MG63 (cell line): ENCODE measurements at regions not wholly inside any gene's neighbourhood (a gene's known extent, or its start where the extent isn't known, plus 50 kb on each side); places are given as distances from the start of the nearest gene placed in this dataset.
"Not testable (repeated sequence)": the region's sequence is repeated elsewhere in the genome, so short reads cannot be mapped to it uniquely, and the experiment has no call there.

Experiments
- DNase-seq: peaks from one replicate; pipeline ENCODE4 v3.0.0-alpha.2; 2020
- H3K27me3 ChIP-seq: fragments of 250-450 bp; sonication (Bioruptor Pico); 2 replicates; pipeline ENCODE4 v1.5.1; 2020; ENCODE audit warnings: mild to moderate bottlenecking, moderate library complexity
- H3K36me3 ChIP-seq: fragments of 250-450 bp; sonication (Bioruptor Pico); 2 replicates; pipeline ENCODE4 v1.5.1; 2020; ENCODE audit warnings: mild to moderate bottlenecking, moderate library complexity
- H3K4me3 ChIP-seq: fragments of 250-450 bp; sonication (Bioruptor Pico); 2 replicates; pipeline ENCODE4 v1.5.1; 2020; ENCODE audit warnings: mild to moderate bottlenecking, moderate library complexity
- H3K9me3 ChIP-seq: fragments of 250-450 bp; sonication (Bioruptor Pico); 2 replicates; pipeline ENCODE4 v1.5.1; 2020; ENCODE audit warnings: mild to moderate bottlenecking, moderate library complexity

- Histone ChIP-seq H3K9me3 (no peaks in the 10 kb centered on the region), H3K4me3 (no peak overlapping the region), H3K27me3 (no peaks in the 10 kb centered on the region), H3K36me3 (no peaks in the 10 kb centered on the region)
- no peak for DNase-seq
These were observed 365.0 kb downstream of the CCER1 start for GRCh38 chr12:90589956-90590355.

DNA sequence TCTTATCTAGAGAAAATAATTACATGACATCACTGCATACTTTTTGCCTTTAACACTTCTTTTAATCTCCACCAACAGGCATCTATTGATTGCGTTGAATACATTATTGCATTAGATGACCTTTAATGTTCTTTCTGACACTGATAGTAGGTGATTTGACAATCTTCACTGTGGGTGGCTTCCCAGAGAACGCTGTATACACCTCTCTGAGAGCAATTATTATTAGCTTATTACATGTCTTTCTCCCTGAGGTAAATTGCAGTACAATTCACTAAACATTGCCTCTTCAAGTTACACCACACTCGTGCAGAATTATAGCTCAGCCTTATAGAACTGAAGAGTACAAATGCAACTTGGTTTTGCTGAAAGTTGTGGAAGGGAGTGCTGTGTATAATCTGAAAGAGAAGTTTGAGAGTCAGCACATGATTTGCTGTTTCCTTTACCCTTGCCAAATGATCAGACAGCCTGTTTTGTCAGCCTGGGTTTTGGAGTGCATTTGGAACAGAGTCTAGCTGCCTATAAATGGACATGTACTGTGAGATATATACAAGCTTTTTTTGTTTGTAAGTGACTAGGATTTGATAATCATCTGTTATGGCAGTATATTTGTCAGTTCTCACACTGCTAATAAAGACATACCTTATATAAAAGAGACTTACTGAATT is 369.2 kb downstream of the CCER1 start:
- no peak for DNase-seq
- H3K9me3 ChIP-seq: no peaks in the 10 kb centered on the region
- H3K27me3 ChIP-seq: no peaks in the 10 kb centered on the region
- no peaks in the 10 kb centered on the region for H3K36me3 ChIP-seq
- no peak overlapping the region for H3K4me3 ChIP-seq

DNA sequence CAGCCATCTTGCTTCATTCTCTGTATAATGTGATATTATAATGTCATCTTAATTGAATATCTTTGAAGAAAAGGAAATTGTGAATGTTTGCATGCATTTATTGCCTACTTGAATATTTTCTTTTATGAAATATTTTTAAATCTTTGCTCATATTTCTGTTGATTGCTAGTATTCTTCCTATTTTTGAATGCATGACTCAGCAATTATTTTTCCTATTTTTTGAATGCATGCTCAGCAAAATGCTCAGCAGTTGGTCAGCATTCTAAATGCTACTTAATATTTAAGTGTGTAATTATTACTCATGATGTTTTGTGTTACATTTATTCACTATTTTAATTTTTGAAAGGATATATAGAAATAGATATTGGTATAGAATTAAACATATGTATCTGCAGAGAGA is 378.3 kb downstream of the CCER1 start:
- Histone ChIP-seq H3K4me3 (no peak overlapping the region), H3K9me3 (no peaks in the 10 kb centered on the region), H3K27me3 (no peaks in the 10 kb centered on the region), H3K36me3 (no peaks in the 10 kb centered on the region)
- no peak for DNase-seq

- DNase-seq: no peak
- no peak overlapping the region for H3K4me3 ChIP-seq
- no peaks in the 10 kb centered on the region for H3K9me3 ChIP-seq
- no peaks in the 10 kb centered on the region for H3K27me3 ChIP-seq
- H3K36me3 ChIP-seq: no peaks in the 10 kb centered on the region
These were observed 379.0 kb downstream of the CCER1 start for GRCh38 chr12:90575995-90576394.

GRCh38 chr12:90574676-90575075 is 380.3 kb downstream of the CCER1 start:
- Histone ChIP-seq H3K9me3 (no peaks in the 10 kb centered on the region; the same call in 1 of the 2 replicates), H3K4me3 (no peak overlapping the region), H3K27me3 (no peaks in the 10 kb centered on the region), H3K36me3 (no peaks in the 10 kb centered on the region)
- DNase-seq: no peak

DNA sequence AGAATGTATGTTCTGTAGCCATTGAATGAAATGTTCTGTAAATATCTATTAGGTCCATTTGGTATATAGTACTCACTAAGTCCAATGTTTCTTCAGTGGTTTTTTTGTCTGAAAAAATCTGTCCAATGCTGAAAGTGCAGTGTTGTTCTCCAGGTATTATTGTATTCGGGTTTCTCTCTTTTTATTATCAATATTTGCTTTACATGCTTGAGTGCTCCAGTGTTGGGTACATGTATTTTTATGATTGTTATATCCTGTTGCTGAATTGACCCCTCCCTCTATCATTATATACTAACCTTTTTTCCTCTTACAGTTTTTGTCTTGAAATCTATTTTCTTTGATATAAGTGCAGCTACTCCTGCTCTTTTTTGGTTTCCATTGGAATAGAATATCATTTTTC is 382.2 kb downstream of the CCER1 start:
- no peaks in the 10 kb centered on the region; the same call in 1 of the 2 replicates for H3K9me3 ChIP-seq
- H3K27me3 ChIP-seq: no peaks in the 10 kb centered on the region
- no peak for DNase-seq

DNA sequence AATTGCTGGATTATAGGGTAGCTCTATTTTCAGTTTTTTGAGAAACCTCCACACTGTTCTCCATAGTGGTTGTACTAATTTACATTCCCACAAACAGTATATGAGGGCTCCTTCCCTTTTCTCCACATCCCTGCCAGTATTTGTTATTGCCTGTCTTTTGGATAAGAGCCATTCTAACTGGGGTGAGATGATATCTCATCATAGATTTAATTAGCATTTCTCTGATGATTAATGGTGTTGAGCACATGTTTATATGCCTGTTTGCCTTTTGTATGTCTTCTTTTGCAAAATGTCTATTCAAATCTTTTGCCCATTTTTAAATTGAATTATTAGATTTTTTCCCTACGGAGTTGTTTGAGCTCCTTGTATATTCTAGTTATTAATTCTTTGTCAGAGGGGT is 385.3 kb downstream of the CCER1 start:
- DNase-seq: no peak
- Histone ChIP-seq H3K36me3 (no peaks in the 10 kb centered on the region), H3K9me3 (peaks cover 5% of the 10 kb centered on the region)

More for the DNA sequence above, 382.2 kb downstream of the CCER1 start:
- H3K4me3 ChIP-seq: no peak overlapping the region
- H3K36me3 ChIP-seq: no peaks in the 10 kb centered on the region

GRCh38 chr12:90562671-90563070 is 392.3 kb downstream of the CCER1 start:
- DNase-seq: no peak
- Histone ChIP-seq H3K27me3 (no peaks in the 10 kb centered on the region), H3K4me3 (no peak overlapping the region), H3K36me3 (no peaks in the 10 kb centered on the region), H3K9me3 (peaks cover 5% of the 10 kb centered on the region)

More for the DNA sequence above, 385.3 kb downstream of the CCER1 start:
- H3K27me3 ChIP-seq: no peaks in the 10 kb centered on the region
- no peak overlapping the region for H3K4me3 ChIP-seq

- DNase-seq: no peak
These were observed 406.4 kb downstream of the CCER1 start for GRCh38 chr12:90548595-90548994.

DNA sequence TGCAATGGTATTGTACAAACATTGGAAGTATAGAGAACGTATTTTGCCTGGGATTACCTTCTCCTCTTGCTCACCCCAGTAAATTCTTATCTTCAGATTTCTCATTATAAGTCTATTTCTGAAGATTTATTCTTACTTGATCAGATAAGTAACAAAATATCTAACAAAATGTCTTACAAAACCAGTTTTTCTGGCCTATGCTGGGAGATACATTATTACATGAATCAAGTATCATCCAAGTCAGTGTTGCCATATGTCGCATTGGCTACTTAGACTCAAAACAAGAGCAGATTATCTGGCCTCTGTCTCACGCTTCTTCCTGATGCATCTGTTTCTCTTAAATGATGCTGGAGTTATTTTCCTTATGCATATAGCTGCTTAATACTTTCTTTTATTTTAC is 408.5 kb downstream of the CCER1 start:
- no peak for DNase-seq
- no peak overlapping the region for H3K4me3 ChIP-seq
- no peaks in the 10 kb centered on the region for H3K27me3 ChIP-seq
- no peaks in the 10 kb centered on the region; the same call in 1 of the 2 replicates for H3K9me3 ChIP-seq
- no peaks in the 10 kb centered on the region for H3K36me3 ChIP-seq

More at GRCh38 chr12:90548595-90548994, 406.4 kb downstream of the CCER1 start:
- Histone ChIP-seq H3K36me3 (no peaks in the 10 kb centered on the region), H3K9me3 (no peaks in the 10 kb centered on the region; the same call in 1 of the 2 replicates), H3K27me3 (no peaks in the 10 kb centered on the region), H3K4me3 (no peak overlapping the region)

- no peaks in the 10 kb centered on the region; the same call in 1 of the 2 replicates for H3K9me3 ChIP-seq
- DNase-seq: no peak
- no peak overlapping the region for H3K4me3 ChIP-seq
- no peaks in the 10 kb centered on the region for H3K36me3 ChIP-seq
- no peaks in the 10 kb centered on the region for H3K27me3 ChIP-seq
These were observed 411.1 kb downstream of the CCER1 start for GRCh38 chr12:90543841-90544240.

DNA sequence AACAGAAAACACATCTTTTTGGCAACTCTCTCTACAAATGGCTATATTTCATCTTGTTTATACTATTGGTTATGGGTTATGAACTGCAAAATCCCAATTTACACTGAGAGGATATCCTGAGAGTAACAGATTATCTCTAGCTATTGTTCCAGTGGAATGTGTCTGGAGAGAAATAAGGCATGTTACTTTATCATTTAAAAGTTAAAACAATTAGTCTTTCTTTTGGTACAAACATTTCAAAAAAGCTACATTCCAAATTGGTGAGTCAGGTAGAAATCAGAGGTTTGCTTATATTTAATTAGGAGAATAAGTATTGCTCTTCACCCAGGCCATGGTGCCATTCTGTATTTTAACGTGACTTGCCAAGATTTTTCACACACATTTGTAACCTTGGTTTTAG is 411.6 kb downstream of the CCER1 start:
- DNase-seq: no peak
- Histone ChIP-seq H3K4me3 (no peak overlapping the region), H3K36me3 (no peaks in the 10 kb centered on the region)

GRCh38 chr12:90542852-90543251 is 412.1 kb downstream of the CCER1 start:
- not testable (repeated sequence) for H3K9me3 ChIP-seq

More for the DNA sequence above, 411.6 kb downstream of the CCER1 start:
- H3K9me3 ChIP-seq: no peaks in the 10 kb centered on the region; the same call in 1 of the 2 replicates
- H3K27me3 ChIP-seq: no peaks in the 10 kb centered on the region

GRCh38 chr12:90533828-90534227 is 421.1 kb downstream of the CCER1 start:
- H3K4me3 ChIP-seq, H3K36me3 ChIP-seq, DNase-seq, H3K9me3 ChIP-seq, H3K27me3 ChIP-seq: not testable (repeated sequence)

More at GRCh38 chr12:90542852-90543251, 412.1 kb downstream of the CCER1 start:
- not testable (repeated sequence) for H3K4me3 ChIP-seq, H3K36me3 ChIP-seq, H3K27me3 ChIP-seq, DNase-seq

GRCh38 chr12:90520002-90520734 is 434.8 kb downstream of the CCER1 start:
- H3K9me3 ChIP-seq: no peaks in the 10 kb centered on the region
- H3K4me3 ChIP-seq: no peak overlapping the region
- no peaks in the 10 kb centered on the region for H3K27me3 ChIP-seq
- no peak for DNase-seq
- H3K36me3 ChIP-seq: no peaks in the 10 kb centered on the region

DNA sequence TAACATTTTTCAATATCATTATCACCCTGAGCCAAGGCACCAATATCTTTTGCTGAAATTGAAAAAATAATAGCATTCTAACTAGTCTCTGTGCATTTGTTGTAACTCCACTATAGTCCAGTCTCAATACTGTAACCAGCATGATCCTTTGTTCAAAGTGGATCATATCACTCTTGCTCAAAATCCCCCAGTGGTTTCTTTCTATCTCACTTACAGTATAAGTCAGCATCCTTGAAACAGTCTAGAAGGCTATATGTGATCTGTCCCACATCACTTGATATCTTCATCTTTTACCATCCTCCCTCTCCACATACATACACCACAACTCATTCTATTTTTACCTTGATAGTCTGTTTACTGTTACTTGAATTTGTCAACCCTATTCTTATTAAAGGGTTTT is 435.7 kb downstream of the CCER1 start:
- no peak for DNase-seq
- Histone ChIP-seq H3K27me3 (no peaks in the 10 kb centered on the region), H3K36me3 (no peaks in the 10 kb centered on the region), H3K9me3 (no peaks in the 10 kb centered on the region), H3K4me3 (no peak overlapping the region)

DNA sequence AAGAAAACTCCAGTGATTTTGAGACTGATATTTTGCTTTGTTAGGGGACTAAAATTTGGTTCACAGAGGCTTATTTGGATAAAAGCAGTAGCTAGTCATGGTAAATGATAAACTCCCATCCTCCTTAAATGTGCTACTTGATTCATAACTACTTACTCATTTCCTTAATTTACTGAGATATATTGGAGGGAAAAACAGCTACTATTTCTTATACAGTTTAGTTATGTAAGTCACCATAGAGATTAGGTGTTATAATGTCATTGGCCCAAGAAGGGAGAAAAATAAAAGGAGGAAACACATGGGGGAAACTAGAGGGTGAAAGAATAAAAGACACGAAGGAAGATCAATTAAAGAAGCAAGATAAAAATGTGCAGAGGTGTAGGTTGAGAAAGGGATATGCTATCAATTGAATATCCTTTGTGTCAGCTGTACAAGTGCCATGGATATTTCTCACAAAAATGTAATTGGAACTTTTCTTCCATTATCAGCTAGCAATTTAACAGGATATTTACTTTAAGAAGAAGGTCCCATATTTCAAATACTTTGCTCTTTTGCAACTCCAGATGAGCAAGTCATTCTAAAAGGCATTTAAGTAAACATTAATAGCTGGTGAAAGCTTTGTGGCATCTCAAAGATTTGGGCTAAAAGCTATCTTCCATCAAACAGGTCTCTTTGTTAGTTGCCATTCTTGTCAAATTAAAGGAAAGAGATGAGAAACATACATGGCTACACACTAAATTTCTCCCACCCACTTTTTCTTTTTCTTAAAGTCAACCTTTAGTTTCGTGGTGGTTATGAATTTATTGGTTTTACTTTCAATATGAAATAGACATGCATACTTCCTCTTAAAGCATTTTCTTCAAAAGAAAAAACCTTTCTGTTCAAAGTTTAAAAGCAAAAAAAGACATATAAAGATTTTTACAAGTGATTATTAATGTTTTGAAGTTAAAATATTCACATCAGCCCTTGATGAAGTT is 439.5 kb downstream of the CCER1 start:
- no peaks in the 10 kb centered on the region for H3K36me3 ChIP-seq
- no peak overlapping the region for H3K4me3 ChIP-seq
- no peaks in the 10 kb centered on the region for H3K27me3 ChIP-seq
- no peaks in the 10 kb centered on the region for H3K9me3 ChIP-seq
- DNase-seq: no peak
